ENCODE measurements at regions not wholly inside any gene's neighbourhood (a gene's known extent, or its start where the extent isn't known, plus 50 kb on each side); places are given as distances from the start of the nearest gene placed in this dataset.
"Not testable (repeated sequence)": the region's sequence is repeated elsewhere in the genome, so short reads cannot be mapped to it uniquely, and the experiment has no call there.

DNA sequence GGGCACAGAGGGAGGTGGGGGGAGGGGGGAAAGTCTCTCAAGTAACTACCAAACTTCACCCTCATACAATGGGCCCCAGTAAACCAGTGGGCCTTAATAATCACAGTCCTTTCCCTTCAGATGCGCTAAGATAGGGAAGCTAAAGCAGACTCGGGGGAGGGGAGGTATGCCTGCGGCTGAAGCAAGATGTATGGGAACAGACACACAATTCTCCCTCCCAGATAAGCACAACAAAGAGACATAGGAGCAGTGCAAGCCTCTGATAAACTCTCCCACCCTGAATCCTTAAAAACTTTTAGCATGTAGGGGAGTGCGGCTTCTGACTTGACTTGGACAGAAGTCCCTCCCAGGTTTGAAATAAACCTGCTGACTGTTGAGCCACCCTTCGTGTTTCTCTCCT is 54.7 kb downstream of the PROP1 start:
- not testable (repeated sequence) for ATAC-seq

DNA sequence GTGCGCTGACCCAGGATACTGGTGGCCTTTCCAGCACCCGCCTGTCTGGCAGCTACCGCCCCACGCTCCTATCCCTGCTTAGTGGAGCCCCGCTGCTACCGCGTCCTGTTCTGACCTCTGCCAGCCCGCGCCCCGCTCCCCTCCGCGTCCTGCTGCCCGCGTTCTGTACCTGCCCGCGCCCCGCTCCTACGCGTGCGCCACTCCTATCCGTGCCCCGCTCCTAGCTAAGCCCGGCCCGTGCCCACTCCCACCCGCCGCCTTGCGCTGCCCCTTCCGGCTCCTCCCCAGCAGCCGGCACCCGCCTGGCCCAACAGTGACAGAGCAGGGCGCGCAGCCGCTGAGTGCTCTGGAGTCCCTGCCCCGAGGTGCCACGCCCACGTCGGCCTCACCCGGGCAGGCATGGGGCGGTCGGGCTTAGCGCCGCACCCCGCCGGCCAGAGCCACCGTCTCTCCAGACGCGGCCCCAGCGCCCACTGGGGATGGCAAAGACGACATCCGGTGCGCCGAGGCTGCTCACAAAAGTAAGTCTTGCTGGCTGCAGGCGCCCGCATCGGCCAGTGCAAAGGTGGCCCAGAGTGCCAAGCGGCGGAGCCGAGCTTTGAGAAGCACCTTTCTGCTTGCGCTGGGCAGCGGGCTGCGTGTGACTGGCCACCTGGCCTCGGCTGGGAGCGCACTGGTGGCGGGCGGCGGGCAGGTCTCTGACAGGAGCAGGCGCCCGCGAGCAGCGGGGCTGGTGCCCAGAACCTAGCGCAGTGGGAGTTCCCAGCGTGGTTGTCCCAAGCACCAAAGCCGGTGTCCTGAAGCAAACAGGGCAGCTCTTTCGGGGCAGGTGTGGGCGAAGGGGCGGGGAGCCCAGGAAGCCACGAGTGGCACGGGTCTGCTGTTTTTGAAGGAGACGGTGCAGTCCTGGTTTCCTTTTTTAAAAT is 56.5 kb downstream of the PROP1 start:
- ATAC-seq = peak; percentile 87

DNA sequence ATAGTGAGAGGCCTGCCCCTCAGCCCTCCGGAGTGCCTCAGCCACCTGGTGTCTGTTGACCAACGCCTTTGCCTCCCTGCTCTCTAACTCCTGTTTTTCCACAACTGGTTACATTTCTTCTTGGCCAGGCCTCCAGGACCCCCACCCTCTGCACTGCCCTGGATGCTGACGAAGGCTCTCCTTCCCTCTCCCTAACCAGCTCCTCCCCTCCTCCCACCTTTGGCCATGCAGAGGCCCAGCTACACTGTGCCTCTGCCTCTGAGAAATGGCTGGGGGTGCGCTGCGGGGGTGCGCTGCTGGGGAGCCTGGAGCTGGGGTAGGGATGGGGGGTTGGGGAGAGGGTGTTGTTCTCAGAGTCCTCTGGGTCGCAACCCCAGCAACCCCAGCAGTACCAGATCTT is 57.3 kb downstream of the PROP1 start:
- ATAC-seq = not testable (repeated sequence)

DNA sequence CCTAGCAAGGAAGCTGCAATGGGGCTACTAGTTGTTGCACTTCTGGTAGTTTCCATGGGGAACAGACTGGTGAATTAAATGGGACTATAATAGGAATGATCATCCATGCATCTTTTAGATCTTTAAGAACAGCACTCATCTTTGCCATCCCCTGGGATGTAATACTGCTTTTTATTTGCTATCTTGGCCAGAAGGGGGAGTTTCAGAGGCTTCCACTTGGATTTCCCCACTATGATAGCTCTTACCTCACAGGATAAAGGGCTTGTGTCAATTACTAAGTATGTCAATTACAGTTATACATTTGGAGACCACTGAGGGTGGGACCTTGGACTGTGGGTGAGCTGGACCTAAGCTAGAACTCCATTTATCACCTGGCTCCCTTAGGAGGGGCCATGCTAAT is 61.8 kb downstream of the PROP1 start:
- ATAC-seq = peak; percentile 81

DNA sequence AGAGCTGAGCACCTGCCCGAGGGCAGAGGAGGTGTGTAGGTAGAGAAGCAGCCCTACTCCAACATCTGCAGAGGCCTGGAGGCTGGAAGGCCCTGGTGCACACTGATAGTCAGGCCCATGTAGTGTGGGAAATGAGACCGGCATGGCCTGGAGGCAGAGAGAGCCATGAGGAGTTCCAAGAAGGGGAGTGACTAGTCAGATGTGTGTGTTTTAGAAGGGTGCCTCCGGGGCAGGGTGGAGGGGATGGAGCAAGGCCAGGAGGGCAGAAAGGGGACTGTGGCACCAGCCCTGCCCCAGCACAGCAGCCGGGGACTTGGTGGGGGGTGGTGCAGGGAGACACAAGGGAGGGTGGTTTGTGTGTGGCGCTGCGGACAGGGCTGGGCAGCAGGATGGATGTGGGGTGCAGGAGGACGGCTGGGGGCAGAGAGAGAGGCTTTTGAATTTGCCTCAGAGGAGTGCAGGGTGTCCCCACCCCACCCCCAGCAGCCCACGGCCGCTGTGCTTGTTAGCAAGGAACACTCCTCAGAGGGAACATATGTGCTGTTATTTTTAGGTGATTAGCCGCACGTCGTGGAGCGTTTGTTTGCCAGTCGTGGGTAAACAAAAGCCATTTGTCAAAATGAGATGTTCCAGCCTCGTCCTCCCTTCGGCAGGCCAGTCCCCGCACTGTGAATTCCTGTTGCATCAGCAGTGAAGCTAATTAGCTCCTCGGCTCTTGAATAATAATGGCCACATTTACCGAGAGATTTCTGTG is 65.6 kb downstream of the PROP1 start:
- ATAC-seq = not testable (repeated sequence)

DNA sequence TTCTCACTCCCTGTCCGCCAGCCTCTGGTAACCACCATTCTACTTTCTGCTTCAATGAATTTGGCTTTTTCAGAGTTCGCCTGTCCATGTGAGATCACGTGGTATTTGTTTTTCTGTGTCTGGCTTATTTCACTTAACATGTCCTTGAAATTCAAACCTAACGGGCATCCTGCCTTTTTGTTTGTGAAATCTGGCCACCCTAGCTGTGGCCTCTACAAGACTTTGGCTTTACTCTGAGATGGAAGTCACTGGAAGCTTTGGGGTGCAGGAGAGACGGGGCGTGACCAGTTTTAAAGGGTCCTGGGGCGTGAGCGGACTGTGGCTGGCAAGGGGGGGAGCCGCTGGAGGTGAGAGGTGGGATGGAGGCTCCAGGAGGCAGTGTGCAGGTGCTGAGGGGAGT is 66.4 kb downstream of the PROP1 start:
- ATAC-seq = not testable (repeated sequence)

DNA sequence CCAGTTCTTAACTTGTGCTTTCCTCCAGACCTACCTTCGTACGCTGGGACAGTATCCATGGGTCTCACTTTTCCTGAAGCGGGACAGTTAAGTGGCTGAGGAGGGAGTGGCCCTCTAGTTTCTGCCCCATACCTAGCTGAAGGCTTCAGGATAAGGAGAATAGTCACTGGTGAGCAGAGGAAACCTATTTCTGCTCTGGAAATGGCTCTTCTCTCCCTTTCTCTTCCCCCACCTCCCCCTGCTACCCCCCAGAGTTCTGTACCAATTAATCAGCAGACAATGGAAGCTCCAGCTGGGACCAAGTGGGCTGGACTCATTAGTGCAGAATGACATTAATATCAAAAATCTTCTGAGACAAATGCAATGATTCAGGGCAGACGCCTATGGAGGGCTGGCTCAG is 68.5 kb downstream of the PROP1 start:
- ATAC-seq = not testable (repeated sequence)

DNA sequence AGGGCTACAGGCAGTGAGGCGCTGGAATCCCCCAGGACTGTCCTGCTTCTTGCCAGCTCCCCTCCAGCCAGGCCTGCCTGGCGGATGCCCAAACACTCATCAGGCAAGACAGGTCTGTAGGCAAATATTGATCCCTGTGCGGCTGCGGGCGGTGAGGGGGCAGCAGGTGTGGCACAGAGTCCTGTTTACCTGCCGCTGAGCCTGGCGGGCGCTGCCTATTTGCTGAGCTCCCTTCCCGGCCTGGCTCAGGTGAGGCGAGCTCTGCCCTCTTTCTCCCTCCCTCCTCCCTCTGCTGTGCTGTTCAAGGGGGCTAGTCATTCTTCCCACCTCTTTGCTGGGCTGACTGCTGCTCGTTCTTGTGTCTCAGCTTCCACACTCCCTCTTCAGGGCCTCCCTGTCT is 71.5 kb downstream of the PROP1 start:
- ATAC-seq = not testable (repeated sequence)

DNA sequence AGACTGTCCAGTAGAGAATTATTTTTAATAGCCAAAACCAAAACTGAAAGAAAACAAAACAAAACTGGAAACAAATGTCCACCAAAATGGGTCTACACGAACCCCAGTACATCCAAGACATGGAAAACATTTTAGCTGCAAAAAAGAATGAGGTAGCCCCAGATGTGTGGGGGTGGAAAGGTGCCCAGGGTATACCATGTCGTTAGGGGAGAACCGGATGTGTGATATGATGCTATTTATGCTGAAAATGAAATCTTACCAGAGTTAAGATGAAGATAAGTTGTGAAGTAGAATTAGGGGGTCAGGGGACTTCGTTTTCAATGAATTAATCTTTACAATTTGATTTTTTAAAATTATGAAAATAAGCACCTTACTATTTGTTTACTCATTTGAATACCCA is 72.2 kb downstream of the PROP1 start:
- not testable (repeated sequence) for ATAC-seq

DNA sequence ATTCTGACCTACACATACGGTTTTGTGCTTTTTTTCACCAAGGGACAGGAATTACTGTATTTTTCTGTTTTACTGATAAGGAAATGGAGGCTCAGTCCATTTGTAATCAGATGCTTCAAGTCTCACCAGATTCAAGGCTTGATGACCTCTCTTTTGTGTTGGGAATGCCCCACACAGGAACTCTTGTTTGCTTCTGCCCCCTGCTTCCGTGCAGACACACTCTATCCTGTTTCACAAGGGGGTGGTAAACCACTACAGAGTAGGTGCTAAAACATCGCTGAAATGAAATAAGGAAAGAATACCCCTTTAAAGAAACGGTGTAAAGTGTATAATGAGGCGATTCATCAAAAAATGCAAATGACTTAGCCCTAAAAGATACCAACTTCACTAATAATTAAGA is 72.9 kb downstream of the PROP1 start:
- not testable (repeated sequence) for ATAC-seq

DNA sequence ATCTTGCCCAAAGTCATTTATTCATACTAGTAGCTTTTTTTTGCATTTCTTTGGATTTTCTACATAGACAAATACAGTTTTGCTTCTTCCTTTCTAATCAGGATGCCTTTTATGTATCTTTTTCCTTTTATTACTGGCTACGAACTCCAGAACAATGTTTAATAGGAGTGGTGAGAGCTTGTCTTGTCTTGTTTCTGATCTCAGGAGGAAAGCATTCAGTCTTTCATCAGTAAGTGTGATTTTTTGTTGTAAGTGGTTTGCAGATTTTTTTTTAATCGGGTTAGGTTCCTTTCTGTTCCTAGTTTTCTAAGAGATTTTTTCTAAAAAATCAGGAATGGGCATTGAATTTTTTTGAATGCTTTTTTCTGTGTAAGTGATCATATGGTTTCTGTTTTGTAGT is 86.8 kb downstream of the PROP1 start:
- ATAC-seq = not testable (repeated sequence)

DNA sequence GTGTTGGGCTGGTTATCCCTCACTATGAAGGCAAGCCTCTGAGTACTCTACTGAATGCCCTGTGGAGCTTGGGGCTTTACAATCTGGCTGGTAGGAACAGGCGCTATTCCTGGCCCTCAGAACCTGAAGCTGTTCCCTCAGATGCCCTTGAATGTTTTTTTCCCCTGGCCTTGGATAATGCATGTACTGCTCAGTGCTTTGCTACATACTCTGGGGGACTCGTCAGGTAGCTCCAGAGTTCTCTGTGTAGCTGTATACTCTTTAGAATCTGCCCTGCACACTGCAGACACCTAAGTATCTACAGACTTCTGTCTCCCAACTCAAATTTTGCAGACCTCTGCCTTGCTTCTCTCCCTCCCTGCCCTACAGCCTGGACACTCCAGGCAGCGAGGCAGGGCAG is 93.2 kb downstream of the PROP1 start:
- not testable (repeated sequence) for ATAC-seq

DNA sequence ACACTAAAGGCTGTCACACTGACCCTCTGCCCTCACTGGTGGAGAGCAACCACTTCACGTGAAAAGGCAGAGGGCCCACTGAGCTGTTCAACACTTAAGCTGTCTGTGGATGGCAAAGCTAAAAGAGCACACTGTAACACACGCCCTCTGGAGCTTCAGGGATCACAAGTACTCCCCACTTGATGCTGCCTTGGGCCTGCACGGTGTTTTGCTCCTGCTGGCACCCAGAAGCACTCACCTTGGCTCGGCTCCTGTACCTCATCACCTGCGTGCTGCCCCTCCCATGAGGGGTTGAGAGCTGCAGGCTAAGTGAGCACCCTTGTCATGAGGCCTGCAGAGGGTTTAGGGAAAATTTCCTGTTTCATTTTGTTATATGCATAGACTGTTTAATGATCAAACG is 96.0 kb downstream of the PROP1 start:
- ATAC-seq = not testable (repeated sequence)

DNA sequence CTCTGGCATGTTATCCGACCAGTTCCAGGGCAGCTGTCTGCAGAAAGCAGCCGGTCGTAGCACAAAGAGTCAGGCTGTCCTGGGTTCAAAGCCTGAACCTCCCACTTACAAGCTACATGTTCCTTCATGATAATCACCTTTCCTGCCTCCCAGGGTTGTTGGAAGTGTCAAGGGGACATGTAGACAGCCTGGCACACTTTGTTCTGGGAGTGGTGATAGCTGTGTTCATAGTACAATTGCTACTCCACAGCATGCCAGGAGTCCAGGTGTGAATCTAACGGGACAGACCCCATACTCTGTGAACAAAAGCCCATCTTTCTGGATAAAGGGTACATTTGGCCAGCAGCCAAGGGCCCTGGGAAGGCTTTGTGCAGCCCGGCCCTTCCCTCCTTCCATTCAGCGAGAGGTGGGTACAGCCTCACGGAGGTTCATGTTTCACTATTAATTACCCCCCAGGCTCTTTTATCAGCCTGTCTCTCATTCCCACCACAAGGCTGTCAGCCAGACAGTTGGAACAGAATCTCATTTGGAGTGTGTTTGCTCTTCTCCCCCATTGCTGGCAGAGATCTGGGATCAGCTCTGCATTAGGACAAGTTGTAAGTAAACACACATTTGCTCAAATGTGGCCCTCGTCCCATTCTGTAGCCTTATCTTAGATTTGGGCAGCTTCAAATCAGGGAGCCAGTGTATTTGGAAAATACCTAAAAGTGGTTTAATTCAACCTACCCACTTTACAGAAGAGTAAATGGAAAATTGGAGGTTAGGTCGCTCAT is 101.2 kb downstream of the PROP1 start:
- ATAC-seq = not testable (repeated sequence)

DNA sequence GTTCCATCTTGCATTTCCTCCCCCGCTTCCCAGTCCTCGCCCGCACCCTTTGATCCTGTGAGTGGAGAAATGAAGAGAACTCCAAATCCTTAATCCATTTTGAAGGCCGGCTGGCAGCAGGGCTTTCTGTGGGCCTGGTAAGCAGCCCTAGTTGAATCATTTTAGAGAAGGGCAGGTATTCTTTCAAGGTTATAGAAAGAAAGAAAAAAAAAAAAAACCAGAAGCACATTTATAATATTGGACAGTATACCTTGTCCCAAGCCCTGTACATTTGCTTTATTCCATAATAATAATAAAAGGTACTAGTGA is 103.7 kb downstream of the PROP1 start:
- not testable (repeated sequence) for ATAC-seq

DNA sequence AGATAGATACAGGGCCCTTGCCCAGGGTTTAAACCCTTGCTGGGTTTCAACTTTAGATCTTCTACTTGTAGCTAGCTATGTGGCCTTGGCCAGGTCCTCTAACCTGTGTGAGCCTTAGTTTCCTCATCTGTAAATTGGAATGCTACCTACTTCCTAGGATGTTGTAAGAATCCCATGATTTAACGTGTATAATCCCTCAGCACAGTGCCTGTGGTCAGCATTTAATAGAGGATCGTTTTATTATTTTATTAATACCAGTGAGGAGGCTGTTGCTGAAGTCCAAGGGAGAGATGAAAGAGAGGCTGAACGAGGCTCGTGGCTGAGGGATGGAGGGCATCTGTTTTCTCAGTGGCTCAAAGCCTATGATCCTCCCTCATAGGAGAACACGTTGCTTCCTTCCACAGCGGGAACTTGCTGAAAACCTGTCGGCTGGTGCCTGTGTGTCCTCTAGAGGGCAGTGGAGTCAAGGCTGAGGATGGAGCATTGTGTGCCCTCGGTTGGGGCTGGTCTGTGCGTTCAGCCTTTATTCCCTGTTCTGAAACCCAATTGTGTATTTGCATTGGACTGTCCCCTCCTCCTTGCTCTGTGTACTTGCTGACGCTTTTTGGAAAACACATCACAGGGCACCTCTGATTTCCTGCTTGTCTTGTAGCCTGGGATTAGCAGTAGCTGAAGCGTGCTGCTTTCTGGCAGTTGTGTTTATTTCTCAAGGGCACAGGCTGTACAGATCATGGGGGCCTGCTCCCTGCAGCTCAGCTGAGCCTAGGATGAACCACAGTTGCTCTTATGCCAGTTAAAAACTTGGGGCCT is 104.3 kb downstream of the PROP1 start:
- peak; percentile 100 for ATAC-seq

DNA sequence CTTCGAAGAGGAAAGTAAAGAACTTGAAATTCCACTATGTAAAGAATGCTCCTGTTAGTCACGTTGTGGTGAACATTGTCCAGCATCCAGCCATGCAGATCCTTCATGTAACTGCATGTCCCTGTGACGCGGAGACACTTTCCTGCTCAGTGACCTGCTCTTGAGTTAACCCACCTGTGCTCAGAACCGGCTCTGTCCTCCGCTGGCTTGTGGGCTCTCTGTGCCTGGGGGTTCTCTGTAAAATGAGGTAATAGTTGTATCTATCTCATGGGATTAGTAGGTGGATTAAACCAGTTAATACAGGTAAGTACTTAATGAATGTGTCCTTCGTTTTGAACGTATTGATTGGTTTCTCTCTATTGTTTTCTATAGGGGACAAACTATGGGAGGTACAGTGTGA is 100.6 kb upstream of the FAM153A start:
- not testable (repeated sequence) for ATAC-seq

DNA sequence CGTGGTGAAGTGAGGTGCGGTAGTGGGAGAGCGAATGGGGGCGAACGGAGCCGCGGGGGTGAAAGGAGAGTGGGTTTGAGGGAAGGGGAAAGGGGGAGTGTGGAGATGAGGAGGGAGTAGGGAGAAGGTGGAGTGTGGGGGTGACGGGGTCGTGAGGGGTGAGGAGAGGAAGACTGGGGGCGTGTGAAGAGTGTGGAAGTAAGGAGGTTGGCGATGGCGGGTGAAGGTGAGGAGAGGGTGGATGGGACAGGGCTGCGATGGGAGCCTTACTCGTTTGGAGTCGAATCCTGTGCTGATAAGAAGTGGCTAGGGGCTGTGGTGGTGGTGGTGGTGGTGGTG is 93.2 kb upstream of the FAM153A start:
- ATAC-seq = peak; percentile 68

DNA sequence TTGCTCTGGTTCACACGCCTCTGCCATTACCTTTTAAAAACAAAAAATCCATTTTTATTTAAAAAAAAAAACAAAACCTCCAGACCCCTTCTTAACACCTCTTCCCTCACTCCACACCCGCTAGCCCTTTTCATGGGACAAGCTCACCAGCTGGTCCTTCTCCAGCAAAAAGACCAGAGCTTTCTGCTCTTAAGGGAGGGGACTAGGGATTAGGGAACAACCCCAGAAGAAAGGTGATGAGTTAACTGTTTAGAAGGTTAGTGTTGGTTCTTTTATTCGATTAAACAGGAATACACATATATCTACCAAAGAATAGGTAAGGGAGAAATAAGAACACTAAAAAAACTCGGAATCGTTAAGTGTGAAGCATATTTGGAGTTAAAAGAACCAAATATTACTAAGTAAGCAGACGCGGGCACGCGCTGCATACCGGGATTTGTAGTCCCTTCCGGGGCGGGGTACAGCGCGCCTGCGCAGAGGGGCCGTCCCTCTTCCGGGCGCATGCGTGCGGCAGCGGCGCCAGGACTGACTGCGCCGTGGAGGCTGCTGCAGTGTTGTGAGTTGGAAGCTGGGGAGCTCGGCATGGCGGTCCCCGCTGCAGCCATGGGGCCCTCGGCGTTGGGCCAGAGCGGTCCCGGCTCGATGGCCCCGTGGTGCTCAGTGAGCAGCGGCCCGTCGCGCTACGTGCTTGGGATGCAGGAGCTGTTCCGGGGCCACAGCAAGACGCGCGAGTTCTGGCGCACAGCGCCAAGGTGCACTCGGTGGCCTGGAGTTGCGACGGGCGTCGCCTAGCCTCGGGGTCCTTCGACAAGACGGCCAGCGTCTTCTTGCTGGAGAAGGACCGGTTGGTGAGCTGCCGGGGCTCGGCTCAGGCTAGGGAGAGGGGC is 92.6 kb upstream of the FAM153A start:
- ATAC-seq = peak; percentile 94

DNA sequence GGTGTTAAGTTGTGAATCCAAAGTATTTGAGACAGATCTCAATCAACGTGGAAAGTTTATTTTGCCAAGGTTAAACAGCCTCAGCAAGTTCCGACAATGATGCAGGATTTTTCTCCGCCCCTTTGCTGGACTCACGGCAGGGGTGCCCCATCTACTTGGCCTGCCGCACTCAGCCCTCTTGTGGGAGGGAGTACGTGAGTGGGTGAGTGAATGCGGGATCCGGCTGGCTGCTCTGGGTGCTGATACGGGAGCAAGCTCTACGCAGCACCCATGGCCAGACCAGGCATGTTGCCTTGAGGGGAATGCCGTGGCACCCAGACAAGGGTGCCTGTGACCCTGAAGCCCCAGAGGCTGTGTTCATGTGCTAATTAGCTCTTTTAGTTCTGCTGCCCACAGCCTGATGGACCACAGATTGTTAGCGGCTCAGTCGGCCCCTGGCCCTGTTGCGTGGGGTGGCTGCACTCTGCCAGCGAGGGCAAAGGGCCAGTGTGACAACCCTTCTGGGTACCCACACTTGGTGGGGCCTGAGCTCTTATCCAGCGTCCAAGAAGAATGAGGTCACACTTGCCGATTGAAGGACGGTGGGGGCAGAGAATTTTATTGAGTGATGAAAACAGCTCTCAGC is 81.2 kb upstream of the FAM153A start:
- ATAC-seq = peak; percentile 47

DNA sequence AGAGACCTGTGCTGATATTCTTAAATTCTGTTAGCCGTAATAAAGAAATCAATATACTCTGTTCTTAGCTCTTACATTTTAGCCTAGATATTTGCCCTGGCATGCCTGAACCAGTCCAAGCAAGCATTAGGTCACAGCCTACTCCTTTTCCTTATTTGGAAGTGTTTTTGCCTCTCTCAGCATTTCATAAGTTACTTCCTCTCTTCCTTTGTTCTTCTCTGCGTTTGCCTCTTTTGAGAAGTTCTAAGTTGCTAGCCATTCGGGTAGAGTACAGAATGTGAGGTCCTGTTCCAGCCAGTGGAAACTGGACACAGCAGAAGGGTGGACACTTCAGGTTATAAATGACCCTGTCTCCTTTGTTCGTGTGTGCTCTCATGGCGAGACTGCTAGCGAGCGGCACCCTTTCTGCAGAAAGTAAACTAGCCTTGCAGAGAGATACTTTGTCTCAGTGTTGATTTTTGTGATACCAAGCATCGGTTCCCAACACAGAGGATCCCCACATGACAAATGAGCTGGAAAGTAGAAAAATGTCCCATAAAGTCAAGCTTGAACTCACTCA is 75.0 kb upstream of the FAM153A start:
- ATAC-seq = not testable (repeated sequence)
